Forelimb muscle (tissue), 1 donor: ENCODE measurements at regions not wholly inside any gene's neighbourhood (a gene's known extent, or its start where the extent isn't known, plus 50 kb on each side); places are given as distances from the start of the nearest gene placed in this dataset.

Experiments used
- DNase-seq: peaks from one replicate; pipeline ENCODE4 v3.0.0-alpha.2; 2013; ENCODE audit warnings: low read depth

GRCh38 chr6:104212977-104213668 is 646.6 kb downstream of the HACE1 start:
- peak; percentile 28 for DNase-seq

GRCh38 chr6:104207635-104208034 is 652.1 kb downstream of the HACE1 start:
- no peak for DNase-seq

DNA sequence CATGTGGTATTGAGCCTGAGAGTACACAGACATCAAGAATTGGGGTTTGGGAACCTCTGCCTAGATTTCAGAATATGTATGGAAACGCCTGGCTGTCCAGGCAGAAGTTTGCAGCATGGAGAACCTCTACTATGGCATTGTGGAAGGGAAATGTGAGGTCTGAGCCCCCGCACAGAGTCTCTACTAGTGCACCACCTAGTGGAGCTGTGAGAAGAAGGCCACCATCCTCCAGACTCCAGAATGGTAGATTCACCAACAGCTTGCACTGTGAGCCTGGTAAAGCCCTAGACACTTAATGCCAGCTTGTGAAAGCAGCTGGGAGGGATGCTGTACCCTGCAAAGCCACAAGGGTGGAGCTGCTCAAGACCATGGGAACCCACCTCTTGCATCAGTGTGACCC is 658.2 kb downstream of the HACE1 start:
- DNase-seq: no peak

DNA sequence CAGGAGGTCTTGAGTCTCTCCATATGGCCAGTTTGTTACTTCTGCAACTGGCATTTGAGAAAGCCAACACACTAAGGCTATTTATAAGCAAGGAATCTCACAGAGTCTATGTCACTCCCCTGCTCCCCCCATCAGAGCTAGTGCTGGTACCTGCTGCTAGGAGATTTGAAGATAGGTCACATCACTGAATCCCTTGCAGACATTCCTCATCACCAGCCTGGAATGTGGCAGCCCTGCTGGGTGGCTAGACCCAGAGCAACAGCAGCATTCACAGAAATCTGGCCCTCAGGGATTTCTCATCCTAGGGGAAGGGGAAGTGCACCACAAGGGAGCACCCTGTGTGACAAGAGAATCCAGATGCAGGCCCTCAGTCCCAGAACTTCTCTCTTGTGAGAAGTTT is 672.1 kb downstream of the HACE1 start:
- DNase-seq: no peak

GRCh38 chr6:104186831-104187230 is 672.9 kb downstream of the HACE1 start:
- DNase-seq: no peak

DNA sequence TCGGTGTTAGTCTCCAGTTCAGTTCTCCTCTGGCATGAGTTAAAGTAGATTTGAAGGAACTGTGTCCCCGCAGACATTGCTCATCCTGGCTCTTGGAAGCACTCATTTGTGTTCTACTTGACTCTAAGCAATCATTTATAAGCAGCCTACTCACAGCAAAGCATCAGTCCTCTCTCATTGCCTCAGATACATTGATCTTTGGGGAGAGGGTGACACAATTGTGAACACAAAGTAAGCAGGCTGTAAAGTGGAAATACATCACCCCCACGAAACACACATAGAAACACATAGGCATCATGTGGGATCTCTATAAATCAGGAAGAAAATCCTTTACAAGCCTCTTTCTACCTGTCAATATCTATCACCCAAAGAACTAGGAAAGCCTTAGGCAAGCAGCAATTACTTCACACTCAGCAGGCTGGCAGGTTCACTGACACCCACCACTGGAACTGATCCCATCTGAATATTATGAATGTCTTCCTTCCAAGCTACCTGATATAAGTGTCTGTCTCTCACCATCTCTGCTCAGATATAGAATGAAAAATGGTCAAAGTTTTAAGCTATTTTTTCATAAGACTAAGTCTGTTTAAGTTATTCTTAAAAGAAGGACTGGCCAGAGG is 675.8 kb downstream of the HACE1 start:
- peak; percentile 5 for DNase-seq

DNA sequence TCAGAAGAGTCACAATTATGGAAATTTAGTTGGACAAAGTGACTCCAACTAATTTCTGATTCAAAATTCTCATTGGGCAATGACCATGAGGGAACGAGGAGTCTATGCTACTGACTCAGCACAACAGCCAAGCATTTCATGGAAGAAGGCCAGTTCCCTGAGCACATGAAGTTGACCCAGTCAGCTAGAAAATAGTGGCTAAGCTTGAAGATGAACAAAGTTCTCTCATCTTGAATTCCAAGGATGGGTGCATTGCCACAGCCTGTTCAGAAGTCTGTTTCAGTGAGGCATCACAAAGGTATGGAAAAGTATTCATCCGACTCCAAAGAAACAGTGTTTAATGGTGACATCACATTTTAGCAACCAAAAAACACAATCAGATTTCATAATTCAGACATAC is 676.9 kb downstream of the HACE1 start:
- DNase-seq: no peak

DNA sequence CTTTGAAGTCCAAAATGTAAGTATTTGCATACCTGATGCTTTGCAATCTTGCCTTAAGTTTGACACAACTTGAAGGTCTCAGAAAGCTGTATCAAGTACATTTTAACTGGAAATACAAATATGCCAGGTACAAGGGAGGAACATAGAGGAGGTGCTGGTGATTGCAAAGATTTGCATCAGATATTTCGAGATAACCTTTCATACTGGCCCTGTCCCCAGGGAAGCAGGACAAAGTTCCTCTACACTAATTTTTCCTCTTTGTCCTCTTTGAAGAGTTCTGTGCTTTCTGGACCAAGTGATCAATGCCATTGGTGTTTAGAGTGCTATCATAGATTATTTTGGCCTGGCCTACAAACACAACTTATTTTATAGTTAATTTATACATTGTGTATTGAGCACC is 686.1 kb downstream of the HACE1 start:
- DNase-seq: no peak

DNA sequence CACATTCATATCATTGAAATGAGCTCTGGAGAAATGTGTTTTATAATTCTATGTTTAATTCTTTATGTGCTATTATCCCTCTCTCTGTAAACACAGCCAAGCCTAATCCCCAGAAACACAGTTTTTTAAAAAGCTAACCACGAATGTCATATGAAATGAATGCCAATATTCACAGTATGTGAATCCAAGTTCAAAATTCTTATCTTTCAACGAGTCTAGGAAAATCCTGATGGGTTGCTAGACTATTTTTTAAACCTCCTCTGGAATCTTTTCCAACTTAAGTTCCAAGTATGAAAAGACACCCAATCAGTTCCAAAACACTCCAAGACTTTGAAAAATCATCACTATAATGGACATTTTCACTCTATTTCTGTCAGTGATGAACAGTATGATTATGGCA is 689.3 kb downstream of the HACE1 start:
- DNase-seq: peak; percentile 19

DNA sequence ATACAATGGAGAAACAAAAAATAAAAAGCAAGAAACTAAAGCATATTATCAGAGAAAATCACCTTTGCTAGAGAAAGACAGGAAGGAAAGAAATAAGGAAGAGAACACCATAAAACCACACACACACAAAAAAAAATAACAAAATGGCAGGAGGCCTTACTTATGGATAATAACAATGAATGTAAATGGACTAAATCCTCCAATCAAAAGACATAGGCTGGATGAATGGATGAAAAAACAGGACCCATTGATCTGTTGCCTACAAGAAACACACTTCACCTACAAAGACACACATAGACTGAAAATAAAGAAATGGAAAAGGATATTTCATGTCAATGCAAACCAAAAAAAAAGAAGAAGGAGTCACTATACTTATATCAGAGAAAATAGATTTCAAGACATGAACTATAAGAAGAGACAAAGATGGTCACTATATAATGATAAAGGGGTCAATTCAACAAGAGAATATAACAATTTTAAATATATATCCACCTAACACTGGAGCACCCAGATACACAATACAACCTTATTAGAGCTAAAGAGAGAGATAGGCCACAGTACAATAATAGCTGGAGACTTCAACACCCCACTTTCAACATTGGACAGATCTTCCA is 693.6 kb downstream of the HACE1 start:
- no peak for DNase-seq

- DNase-seq: no peak
Measured at GRCh38 chr6:104162036-104162669, 697.6 kb downstream of the HACE1 start.

GRCh38 chr6:104159045-104159618 is 700.6 kb downstream of the HACE1 start:
- no peak for DNase-seq

- no peak for DNase-seq
Measured at GRCh38 chr6:104143757-104144156, 716.0 kb downstream of the HACE1 start.

DNA sequence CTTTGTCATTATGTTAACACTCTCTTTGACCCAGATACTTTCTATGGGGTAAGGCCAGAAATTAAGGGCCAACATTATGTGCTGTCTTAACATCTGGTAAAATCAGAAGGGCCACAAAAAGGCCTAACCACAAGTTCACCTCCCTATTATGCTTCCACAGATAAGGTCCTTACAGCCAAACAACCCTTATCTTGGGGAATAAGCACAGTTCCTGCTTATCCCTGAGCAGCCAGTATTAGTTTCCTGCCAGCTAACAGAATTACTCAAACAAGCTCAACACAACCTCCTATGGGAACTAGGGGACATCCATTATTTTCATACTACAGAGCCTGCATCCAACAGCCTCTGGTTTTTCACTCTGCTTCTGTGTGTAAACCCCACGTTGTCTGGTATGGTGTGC is 724.8 kb downstream of the HACE1 start:
- no peak for DNase-seq

GRCh38 chr6:104130343-104130742 is 729.4 kb downstream of the HACE1 start:
- no peak for DNase-seq

DNA sequence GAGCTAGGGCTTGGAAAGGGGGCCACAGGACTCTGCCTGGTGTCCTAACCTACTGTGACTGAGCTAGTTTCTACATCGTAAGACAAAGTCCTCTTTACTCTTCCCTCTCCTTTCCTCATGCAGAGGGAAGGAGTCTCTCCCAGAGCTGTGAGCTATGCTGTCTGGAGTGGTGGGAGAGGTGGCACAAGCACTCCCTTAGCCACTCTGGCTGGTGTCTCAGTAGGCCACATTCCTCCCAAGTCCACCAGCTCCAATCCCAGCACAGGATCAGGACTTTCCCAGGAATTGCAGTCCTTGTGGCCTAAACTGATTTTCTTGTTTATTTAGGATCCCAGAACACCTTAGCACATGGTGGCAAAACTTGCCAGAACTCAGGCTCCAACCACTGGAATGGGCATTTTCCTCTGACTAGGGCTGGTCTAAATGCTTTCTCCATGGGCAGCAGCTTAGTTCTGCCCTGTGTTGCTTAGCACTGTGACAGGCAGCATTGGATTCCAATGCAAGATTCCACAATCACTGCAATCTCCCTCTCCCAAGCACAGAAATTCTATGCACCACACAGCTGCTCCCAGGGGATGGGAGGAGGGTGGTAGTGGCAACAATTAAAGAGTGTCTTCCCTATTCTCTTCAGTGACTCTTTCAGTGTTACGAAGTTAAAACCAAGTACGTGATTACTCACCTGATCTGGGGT is 733.3 kb downstream of the HACE1 start:
- no peak for DNase-seq

DNA sequence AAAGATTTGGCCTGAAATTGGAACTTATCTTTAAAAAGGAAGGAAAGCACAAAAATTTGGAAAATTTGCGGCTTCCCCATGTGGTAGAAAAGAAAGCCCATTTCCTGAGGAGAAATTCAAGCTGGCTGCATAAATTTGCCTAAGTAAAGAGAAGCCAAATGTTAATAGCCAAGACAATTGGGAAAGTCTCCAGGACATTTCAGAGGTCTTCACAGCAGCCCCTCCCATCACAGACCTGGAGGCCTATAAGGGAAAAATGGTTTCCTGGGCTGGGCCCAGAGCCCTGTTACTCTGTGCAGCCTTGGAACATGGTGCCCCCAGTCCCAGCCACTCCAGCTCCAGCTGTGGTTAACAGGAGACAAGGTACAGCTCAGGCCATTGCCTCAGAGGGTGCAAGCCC is 736.5 kb downstream of the HACE1 start:
- DNase-seq: no peak

DNA sequence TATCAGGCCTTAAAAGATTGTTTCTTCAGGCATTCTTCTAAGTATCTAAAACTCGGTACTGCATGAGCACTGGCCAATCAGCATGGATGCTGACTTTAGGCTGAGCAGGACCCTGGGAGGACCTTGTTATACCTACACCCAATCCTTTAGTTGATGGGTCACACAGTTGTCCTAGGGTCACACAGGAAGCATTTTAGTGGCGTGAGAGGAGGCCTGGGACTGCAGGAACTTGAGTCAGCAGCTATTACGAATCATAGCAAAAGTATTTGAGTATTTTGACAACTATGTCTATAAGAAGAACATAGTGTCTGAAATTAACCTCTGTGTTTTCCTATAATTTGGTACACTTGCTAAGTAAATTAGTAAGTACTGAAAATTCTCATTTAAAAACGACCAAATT is 741.4 kb downstream of the HACE1 start:
- DNase-seq: no peak

- no peak for DNase-seq
Measured at GRCh38 chr6:104109806-104110205, 749.9 kb downstream of the HACE1 start.

- no peak for DNase-seq
Measured at GRCh38 chr6:104108634-104109033, 751.1 kb downstream of the HACE1 start.

GRCh38 chr6:104095661-104096416 is 763.9 kb downstream of the HACE1 start:
- no peak for DNase-seq
